HG02763 (cell line): ENCODE measurements at regions not wholly inside any gene's neighbourhood (a gene's known extent, or its start where the extent isn't known, plus 50 kb on each side); places are given as distances from the start of the nearest gene placed in this dataset.
A peak's percentile ranks its signal among the peaks of the same experiment; 100 is the strongest.
"Not testable (repeated sequence)": the region's sequence is repeated elsewhere in the genome, so short reads cannot be mapped to it uniquely, and the experiment has no call there.

Experiments
- ATAC-seq: cut with Tn5 transposase; IDR thresholded peaks from one replicate; pipeline ENCODE4 v1.9.1; 2021; ENCODE audit warnings: mild to moderate bottlenecking, moderate library complexity; ENCODE audit not compliant: unreplicated experiment

- ATAC-seq, result peak; percentile 36
These were observed 309.3 kb upstream of the SEMA6A start for GRCh38 chr5:116883875-116884274.

- ATAC-seq, result no peak
These were observed 307.4 kb upstream of the SEMA6A start for GRCh38 chr5:116881921-116882531.

GRCh38 chr5:116880601-116881000, 306.0 kb upstream of the SEMA6A start:
- ATAC-seq, result no peak

GRCh38 chr5:116880150-116880549, 305.5 kb upstream of the SEMA6A start:
- ATAC-seq, result no peak

GRCh38 chr5:116876240-116876840, 301.7 kb upstream of the SEMA6A start:
- ATAC-seq, result no peak

- ATAC-seq, result no peak
These were observed 298.4 kb upstream of the SEMA6A start for GRCh38 chr5:116872986-116873385.

- no peak for ATAC-seq
These were observed 297.9 kb upstream of the SEMA6A start for GRCh38 chr5:116872486-116872885.

GRCh38 chr5:116867825-116868224, 293.2 kb upstream of the SEMA6A start:
- ATAC-seq, result not testable (repeated sequence)

- ATAC-seq, result no peak
These were observed 291.0 kb upstream of the SEMA6A start for GRCh38 chr5:116865651-116866050.

- no peak for ATAC-seq
These were observed 290.2 kb upstream of the SEMA6A start for GRCh38 chr5:116864838-116865190.

- no peak for ATAC-seq
These were observed 289.7 kb upstream of the SEMA6A start for GRCh38 chr5:116864157-116864837.

GRCh38 chr5:116862632-116863455, 288.2 kb upstream of the SEMA6A start:
- ATAC-seq, result no peak

- ATAC-seq, result no peak
These were observed 287.0 kb upstream of the SEMA6A start for GRCh38 chr5:116861666-116862065.

- no peak for ATAC-seq
These were observed 286.5 kb upstream of the SEMA6A start for GRCh38 chr5:116861097-116861496.

GRCh38 chr5:116859666-116860320, 285.2 kb upstream of the SEMA6A start:
- no peak for ATAC-seq

- ATAC-seq, result no peak
These were observed 284.2 kb upstream of the SEMA6A start for GRCh38 chr5:116858705-116859333.

GRCh38 chr5:116858020-116858419, 283.4 kb upstream of the SEMA6A start:
- ATAC-seq, result not testable (repeated sequence)

GRCh38 chr5:116856271-116856670, 281.6 kb upstream of the SEMA6A start:
- ATAC-seq, result no peak

GRCh38 chr5:116853992-116854391, 279.4 kb upstream of the SEMA6A start:
- ATAC-seq, result no peak

- no peak for ATAC-seq
These were observed 274.4 kb upstream of the SEMA6A start for GRCh38 chr5:116848954-116849581.
